ENCODE measurements at regions not wholly inside any gene's neighbourhood (a gene's known extent, or its start where the extent isn't known, plus 50 kb on each side); places are given as distances from the start of the nearest gene placed in this dataset.
A peak's percentile ranks its signal among the peaks of the same experiment; 100 is the strongest.

GRCh38 chr4:176883108-176883550, 90.4 kb upstream of the VEGFC start:
- POLR2A ChIA-PET: no interaction called here
- Mint-ChIP-seq H3K4me1 (no peaks in the 10 kb centered on the region), H3K4me3 (no peak overlapping the region), H3K36me3 (no peaks in the 10 kb centered on the region), H3K9me3 (peaks cover 4% of the 10 kb centered on the region), H3K27me3 (peaks cover 4% of the 10 kb centered on the region), H3K27ac (no peak overlapping the region)
- DNase-seq (no peak), ATAC-seq (ENCODE audit: low read depth) (no peak)

- H3K27ac Mint-ChIP-seq: no peak overlapping the region
- H3K9me3 Mint-ChIP-seq: peaks cover 4% of the 10 kb centered on the region
- POLR2A ChIA-PET: no interaction called here
- no peaks in the 10 kb centered on the region for H3K4me1 Mint-ChIP-seq
- H3K36me3 Mint-ChIP-seq: no peaks in the 10 kb centered on the region
- H3K4me3 Mint-ChIP-seq: no peak overlapping the region
- ATAC-seq (ENCODE audit: low read depth): no peak
- peaks cover 4% of the 10 kb centered on the region for H3K27me3 Mint-ChIP-seq
- DNase-seq: no peak
Measured at GRCh38 chr4:176883681-176884418, 91.1 kb upstream of the VEGFC start.

GRCh38 chr4:176885224-176885623, 92.5 kb upstream of the VEGFC start:
- DNase-seq (no peak), ATAC-seq (ENCODE audit: low read depth) (no peak)
- POLR2A ChIA-PET: no interaction called here
- Mint-ChIP-seq H3K9me3 (peaks cover 4% of the 10 kb centered on the region), H3K36me3 (no peaks in the 10 kb centered on the region), H3K27ac (no peak overlapping the region), H3K4me1 (no peaks in the 10 kb centered on the region), H3K4me3 (no peak overlapping the region), H3K27me3 (peaks cover 6% of the 10 kb centered on the region)

- Mint-ChIP-seq H3K27me3 (peaks cover 5% of the 10 kb centered on the region), H3K4me1 (no peaks in the 10 kb centered on the region), H3K4me3 (no peak overlapping the region), H3K27ac (no peak overlapping the region), H3K36me3 (no peaks in the 10 kb centered on the region), H3K9me3 (no peaks in the 10 kb centered on the region)
- DNase-seq (no peak), ATAC-seq (ENCODE audit: low read depth) (no peak)
- POLR2A ChIA-PET: no interaction called here
Measured at GRCh38 chr4:176886135-176886534, 93.4 kb upstream of the VEGFC start.

- Mint-ChIP-seq H3K27ac (no peak overlapping the region), H3K9me3 (no peaks in the 10 kb centered on the region), H3K4me3 (no peak overlapping the region), H3K4me1 (no peaks in the 10 kb centered on the region), H3K27me3 (peaks cover 9% of the 10 kb centered on the region), H3K36me3 (no peaks in the 10 kb centered on the region)
- no peak for DNase-seq
- POLR2A ChIA-PET: no interaction called here
- ATAC-seq (ENCODE audit: low read depth): no peak
Measured at GRCh38 chr4:176889776-176890175, 97.1 kb upstream of the VEGFC start.

GRCh38 chr4:176894498-176894897, 101.8 kb upstream of the VEGFC start:
- H3K9me3 Mint-ChIP-seq: no peaks in the 10 kb centered on the region
- no peak for DNase-seq
- H3K4me1 Mint-ChIP-seq: no peaks in the 10 kb centered on the region
- H3K27me3 Mint-ChIP-seq: peaks cover 32% of the 10 kb centered on the region
- ATAC-seq (ENCODE audit: low read depth): no peak
- H3K4me3 Mint-ChIP-seq: no peak overlapping the region
- POLR2A ChIA-PET: no interaction called here
- no peak overlapping the region for H3K27ac Mint-ChIP-seq
- no peaks in the 10 kb centered on the region for H3K36me3 Mint-ChIP-seq

GRCh38 chr4:176896211-176896610, 103.5 kb upstream of the VEGFC start:
- H3K4me1 Mint-ChIP-seq: no peaks in the 10 kb centered on the region
- H3K27me3 Mint-ChIP-seq: peaks cover 32% of the 10 kb centered on the region

GRCh38 chr4:176897226-176897625, 104.5 kb upstream of the VEGFC start:
- POLR2A ChIA-PET: no interaction called here
- no peak overlapping the region for H3K27ac Mint-ChIP-seq
- ATAC-seq (ENCODE audit: low read depth): no peak
- peaks cover 32% of the 10 kb centered on the region for H3K27me3 Mint-ChIP-seq
- no peaks in the 10 kb centered on the region for H3K36me3 Mint-ChIP-seq
- no peaks in the 10 kb centered on the region for H3K4me1 Mint-ChIP-seq
- DNase-seq: no peak
- peaks cover 1% of the 10 kb centered on the region for H3K9me3 Mint-ChIP-seq
- H3K4me3 Mint-ChIP-seq: no peak overlapping the region

More at GRCh38 chr4:176896211-176896610, 103.5 kb upstream of the VEGFC start:
- no peak for ATAC-seq (ENCODE audit: low read depth)
- POLR2A ChIA-PET: no interaction called here
- Mint-ChIP-seq H3K9me3 (peaks cover 1% of the 10 kb centered on the region), H3K4me3 (no peak overlapping the region), H3K36me3 (no peaks in the 10 kb centered on the region), H3K27ac (no peak overlapping the region)
- DNase-seq: no peak

GRCh38 chr4:176898791-176899190, 106.1 kb upstream of the VEGFC start:
- POLR2A ChIA-PET: no interaction called here
- H3K4me3 Mint-ChIP-seq: no peak overlapping the region
- no peak for DNase-seq
- peaks cover 7% of the 10 kb centered on the region for H3K4me1 Mint-ChIP-seq
- H3K36me3 Mint-ChIP-seq: no peaks in the 10 kb centered on the region
- H3K9me3 Mint-ChIP-seq: peaks cover 1% of the 10 kb centered on the region
- ATAC-seq (ENCODE audit: low read depth): no peak
- peaks cover 32% of the 10 kb centered on the region for H3K27me3 Mint-ChIP-seq
- H3K27ac Mint-ChIP-seq: no peak overlapping the region

GRCh38 chr4:176902710-176903323, 110.1 kb upstream of the VEGFC start:
- Mint-ChIP-seq H3K27ac (peak overlapping the region; percentile 13), H3K36me3 (no peaks in the 10 kb centered on the region), H3K4me1 (peaks cover 7% of the 10 kb centered on the region), H3K4me3 (peak overlapping the region; percentile 5), H3K27me3 (peaks cover 4% of the 10 kb centered on the region), H3K9me3 (peaks cover 1% of the 10 kb centered on the region)
- ATAC-seq (ENCODE audit: low read depth) (peak; percentile 95), DNase-seq (no peak)
- POLR2A ChIA-PET: no interaction called here

- POLR2A ChIA-PET: no interaction called here
- Mint-ChIP-seq H3K9me3 (no peaks in the 10 kb centered on the region), H3K27ac (no peak overlapping the region), H3K4me1 (peaks cover 7% of the 10 kb centered on the region), H3K4me3 (no peak overlapping the region), H3K27me3 (peaks cover 4% of the 10 kb centered on the region), H3K36me3 (no peaks in the 10 kb centered on the region)
- ATAC-seq (ENCODE audit: low read depth) (no peak), DNase-seq (no peak)
Measured at GRCh38 chr4:176906709-176907108, 114.0 kb upstream of the VEGFC start.

- POLR2A ChIA-PET: no interaction called here
- H3K4me3 Mint-ChIP-seq: no peak overlapping the region
- H3K36me3 Mint-ChIP-seq: no peaks in the 10 kb centered on the region
- H3K27ac Mint-ChIP-seq: no peak overlapping the region
- no peak for ATAC-seq (ENCODE audit: low read depth)
- DNase-seq: no peak
- H3K4me1 Mint-ChIP-seq: no peaks in the 10 kb centered on the region
- H3K9me3 Mint-ChIP-seq: peaks cover 3% of the 10 kb centered on the region
- peaks cover 7% of the 10 kb centered on the region for H3K27me3 Mint-ChIP-seq
Measured at GRCh38 chr4:176910646-176911045, 117.9 kb upstream of the VEGFC start.

- no peaks in the 10 kb centered on the region for H3K4me1 Mint-ChIP-seq
Measured at GRCh38 chr4:176919631-176920030, 126.9 kb upstream of the VEGFC start.

GRCh38 chr4:176920694-176921093, 128.0 kb upstream of the VEGFC start:
- POLR2A ChIA-PET: no interaction called here
- H3K27ac Mint-ChIP-seq: no peak overlapping the region
- peaks cover 6% of the 10 kb centered on the region for H3K9me3 Mint-ChIP-seq

More at GRCh38 chr4:176919631-176920030, 126.9 kb upstream of the VEGFC start:
- Mint-ChIP-seq H3K9me3 (peaks cover 9% of the 10 kb centered on the region), H3K36me3 (no peaks in the 10 kb centered on the region), H3K4me3 (no peak overlapping the region), H3K27me3 (no peaks in the 10 kb centered on the region), H3K27ac (no peak overlapping the region)
- no peak for DNase-seq
- POLR2A ChIA-PET: no interaction called here
- no peak for ATAC-seq (ENCODE audit: low read depth)

More at GRCh38 chr4:176920694-176921093, 128.0 kb upstream of the VEGFC start:
- Mint-ChIP-seq H3K36me3 (no peaks in the 10 kb centered on the region), H3K27me3 (no peaks in the 10 kb centered on the region), H3K4me1 (no peaks in the 10 kb centered on the region), H3K4me3 (no peak overlapping the region)
- ATAC-seq (ENCODE audit: low read depth) (no peak), DNase-seq (no peak)
